OCI-LY7 (cell line): ENCODE measurements at regions not wholly inside any gene's neighbourhood (a gene's known extent, or its start where the extent isn't known, plus 50 kb on each side); places are given as distances from the start of the nearest gene placed in this dataset.
"Not testable (repeated sequence)": the region's sequence is repeated elsewhere in the genome, so short reads cannot be mapped to it uniquely, and the experiment has no call there.

Experiments used
- EZH2phosphoT487 ChIP-seq: fragments of 200-600 bp; sonication (generic); IDR thresholded peaks from 2 replicates; pipeline ENCODE4 v1.6.1; 2018; ENCODE audit warnings: low read depth, borderline replicate concordance, mild to moderate bottlenecking, mixed run types, antibody characterized with exemption, low read length, moderate library complexity, mixed read lengths
- TF ChIP-seq, protein P1 (sequence below): fragments of 200-600 bp; sonication (generic); conservative IDR thresholded peaks from 2 replicates; pipeline ENCODE4 v1.5.1; 2014; ENCODE audit warnings: mild to moderate bottlenecking, antibody characterized with exemption, low read length, moderate library complexity, mixed read lengths

DNA sequence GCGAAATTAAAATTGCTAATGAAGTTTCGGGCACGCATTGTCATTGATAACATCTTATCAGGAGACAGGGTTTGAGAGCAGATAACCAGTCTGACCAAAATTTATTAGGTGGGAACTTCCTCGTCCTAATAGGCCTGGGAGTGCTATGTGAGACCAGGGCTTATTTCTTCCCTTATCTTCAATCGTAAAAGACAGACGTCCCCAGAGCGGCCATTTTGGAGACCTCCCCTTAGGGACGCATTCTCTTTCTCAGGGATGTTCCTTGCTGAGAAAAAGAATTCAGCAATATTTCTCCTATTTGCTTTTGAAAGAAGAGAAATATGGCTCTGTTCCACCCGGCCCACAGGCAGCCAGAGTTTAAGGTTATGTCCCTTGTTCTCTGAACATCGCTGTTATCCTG is 184.7 kb downstream of the OSTF1 start:
- TF ChIP-seq, protein P1, sequence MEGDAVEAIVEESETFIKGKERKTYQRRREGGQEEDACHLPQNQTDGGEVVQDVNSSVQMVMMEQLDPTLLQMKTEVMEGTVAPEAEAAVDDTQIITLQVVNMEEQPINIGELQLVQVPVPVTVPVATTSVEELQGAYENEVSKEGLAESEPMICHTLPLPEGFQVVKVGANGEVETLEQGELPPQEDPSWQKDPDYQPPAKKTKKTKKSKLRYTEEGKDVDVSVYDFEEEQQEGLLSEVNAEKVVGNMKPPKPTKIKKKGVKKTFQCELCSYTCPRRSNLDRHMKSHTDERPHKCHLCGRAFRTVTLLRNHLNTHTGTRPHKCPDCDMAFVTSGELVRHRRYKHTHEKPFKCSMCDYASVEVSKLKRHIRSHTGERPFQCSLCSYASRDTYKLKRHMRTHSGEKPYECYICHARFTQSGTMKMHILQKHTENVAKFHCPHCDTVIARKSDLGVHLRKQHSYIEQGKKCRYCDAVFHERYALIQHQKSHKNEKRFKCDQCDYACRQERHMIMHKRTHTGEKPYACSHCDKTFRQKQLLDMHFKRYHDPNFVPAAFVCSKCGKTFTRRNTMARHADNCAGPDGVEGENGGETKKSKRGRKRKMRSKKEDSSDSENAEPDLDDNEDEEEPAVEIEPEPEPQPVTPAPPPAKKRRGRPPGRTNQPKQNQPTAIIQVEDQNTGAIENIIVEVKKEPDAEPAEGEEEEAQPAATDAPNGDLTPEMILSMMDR = not testable (repeated sequence)
- not testable (repeated sequence) for TF ChIP-seq EZH2phosphoT487
